ENCODE measurements at regions not wholly inside any gene's neighbourhood (a gene's known extent, or its start where the extent isn't known, plus 50 kb on each side); places are given as distances from the start of the nearest gene placed in this dataset.

GRCh38 chr4:20589436-20589835 lies 110.8 kb upstream of the PACRGL start:
- H3K36me3 ChIP-seq = no peaks in the 10 kb centered on the region
- no peak for DNase-seq
- H3K9me3 ChIP-seq = no peaks in the 10 kb centered on the region
- H3K4me1 ChIP-seq = no peaks in the 10 kb centered on the region
- no peak for TF ChIP-seq CTCF (IDR thresholded peaks at IDR 0.05; ENCODE audit: low read depth, low read length)
- peaks cover 6% of the 10 kb centered on the region for H3K27me3 ChIP-seq
- H3K4me3 ChIP-seq (ENCODE audit: low read depth, low read length) = no peak overlapping the region

GRCh38 chr4:20590849-20591248 lies 109.4 kb upstream of the PACRGL start:
- Histone ChIP-seq H3K9me3 (no peaks in the 10 kb centered on the region), H3K36me3 (no peaks in the 10 kb centered on the region), H3K4me1 (no peaks in the 10 kb centered on the region), H3K4me3 (ENCODE audit: low read depth, low read length) (no peak overlapping the region), H3K27me3 (peaks cover 6% of the 10 kb centered on the region)
- no peak for TF ChIP-seq CTCF (IDR thresholded peaks at IDR 0.05; ENCODE audit: low read depth, low read length)
- no peak for DNase-seq

- Histone ChIP-seq H3K27me3 (peaks cover 6% of the 10 kb centered on the region), H3K4me3 (ENCODE audit: low read depth, low read length) (no peak overlapping the region), H3K36me3 (no peaks in the 10 kb centered on the region), H3K9me3 (no peaks in the 10 kb centered on the region), H3K4me1 (no peaks in the 10 kb centered on the region)
- DNase-seq = no peak
- no peak for TF ChIP-seq CTCF (IDR thresholded peaks at IDR 0.05; ENCODE audit: low read depth, low read length)
Observed at GRCh38 chr4:20591571-20591970, 108.7 kb upstream of the PACRGL start.

GRCh38 chr4:20592013-20592412 lies 108.2 kb upstream of the PACRGL start:
- H3K4me3 ChIP-seq (ENCODE audit: low read depth, low read length) = no peak overlapping the region
- H3K36me3 ChIP-seq = no peaks in the 10 kb centered on the region
- TF ChIP-seq CTCF (IDR thresholded peaks at IDR 0.05; ENCODE audit: low read depth, low read length) = no peak
- no peaks in the 10 kb centered on the region for H3K9me3 ChIP-seq
- peaks cover 6% of the 10 kb centered on the region for H3K27me3 ChIP-seq
- H3K4me1 ChIP-seq = no peaks in the 10 kb centered on the region
- no peak for DNase-seq

GRCh38 chr4:20592663-20593062 lies 107.6 kb upstream of the PACRGL start:
- Histone ChIP-seq H3K27me3 (peaks cover 6% of the 10 kb centered on the region), H3K36me3 (no peaks in the 10 kb centered on the region), H3K4me1 (no peaks in the 10 kb centered on the region), H3K4me3 (ENCODE audit: low read depth, low read length) (no peak overlapping the region), H3K9me3 (no peaks in the 10 kb centered on the region)
- TF ChIP-seq CTCF (IDR thresholded peaks at IDR 0.05; ENCODE audit: low read depth, low read length) = no peak
- DNase-seq = no peak

- Histone ChIP-seq H3K36me3 (no peaks in the 10 kb centered on the region), H3K4me3 (ENCODE audit: low read depth, low read length) (no peak overlapping the region), H3K9me3 (no peaks in the 10 kb centered on the region), H3K27me3 (no peaks in the 10 kb centered on the region), H3K4me1 (no peaks in the 10 kb centered on the region; the same call in 1 of the 2 replicates)
- no peak for TF ChIP-seq CTCF (IDR thresholded peaks at IDR 0.05; ENCODE audit: low read depth, low read length)
- no peak for DNase-seq
Observed at GRCh38 chr4:20598626-20599025, 101.6 kb upstream of the PACRGL start.
